NB4 (cell line): ENCODE measurements at regions not wholly inside any gene's neighbourhood (a gene's known extent, or its start where the extent isn't known, plus 50 kb on each side); places are given as distances from the start of the nearest gene placed in this dataset.

Experiments used
- MAX ChIP-seq: IDR thresholded peaks from 2 replicates; pipeline ENCODE4 v1.6.1; 2011; ENCODE audit warnings: low read depth, low read length
- POLR2A ChIP-seq: IDR thresholded peaks from 2 replicates; pipeline ENCODE4 v1.6.1; 2011; ENCODE audit warnings: mild to moderate bottlenecking; ENCODE audit not compliant: insufficient read length; ENCODE audit errors: extremely low read depth
- TF ChIP-seq, protein P1 (sequence below): IDR thresholded peaks from one replicate; pipeline ENCODE4 v1.5.1; 2012; ENCODE audit warnings: low read depth, low read length

DNA sequence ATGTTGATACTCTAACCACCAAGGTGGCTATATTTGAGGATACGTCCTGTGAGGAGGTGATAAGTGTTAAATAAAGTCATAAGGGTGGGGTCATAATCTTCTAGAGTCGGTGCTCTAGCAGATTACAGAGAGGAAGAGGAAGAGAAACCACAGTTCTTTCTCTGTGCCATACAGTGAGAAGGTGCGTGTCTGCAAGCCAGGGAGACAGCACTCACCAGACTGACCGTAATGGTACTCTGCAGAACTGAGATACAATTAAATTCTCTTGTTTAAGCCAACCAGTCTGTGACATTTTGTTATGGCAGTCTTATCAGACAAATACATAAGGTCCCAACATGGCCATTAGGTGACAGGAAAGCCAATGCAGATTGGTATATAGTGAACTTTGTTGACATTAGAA lies 480.9 kb upstream of the IGFBP7 start:
- TF ChIP-seq, protein P1, sequence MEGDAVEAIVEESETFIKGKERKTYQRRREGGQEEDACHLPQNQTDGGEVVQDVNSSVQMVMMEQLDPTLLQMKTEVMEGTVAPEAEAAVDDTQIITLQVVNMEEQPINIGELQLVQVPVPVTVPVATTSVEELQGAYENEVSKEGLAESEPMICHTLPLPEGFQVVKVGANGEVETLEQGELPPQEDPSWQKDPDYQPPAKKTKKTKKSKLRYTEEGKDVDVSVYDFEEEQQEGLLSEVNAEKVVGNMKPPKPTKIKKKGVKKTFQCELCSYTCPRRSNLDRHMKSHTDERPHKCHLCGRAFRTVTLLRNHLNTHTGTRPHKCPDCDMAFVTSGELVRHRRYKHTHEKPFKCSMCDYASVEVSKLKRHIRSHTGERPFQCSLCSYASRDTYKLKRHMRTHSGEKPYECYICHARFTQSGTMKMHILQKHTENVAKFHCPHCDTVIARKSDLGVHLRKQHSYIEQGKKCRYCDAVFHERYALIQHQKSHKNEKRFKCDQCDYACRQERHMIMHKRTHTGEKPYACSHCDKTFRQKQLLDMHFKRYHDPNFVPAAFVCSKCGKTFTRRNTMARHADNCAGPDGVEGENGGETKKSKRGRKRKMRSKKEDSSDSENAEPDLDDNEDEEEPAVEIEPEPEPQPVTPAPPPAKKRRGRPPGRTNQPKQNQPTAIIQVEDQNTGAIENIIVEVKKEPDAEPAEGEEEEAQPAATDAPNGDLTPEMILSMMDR: no peak
- TF ChIP-seq MAX (no peak), POLR2A (no peak)
